IMR-90 (cell line): ENCODE measurements at regions not wholly inside any gene's neighbourhood (a gene's known extent, or its start where the extent isn't known, plus 50 kb on each side); places are given as distances from the start of the nearest gene placed in this dataset.

Experiments
- ATAC-seq: fragments of 200-7000 bp; cut with Tn5 transposase; 2 replicates; pipeline ENCODE4 v1.9.1; 2020; ENCODE audit warnings: low read depth, mild to moderate bottlenecking, moderate library complexity
- BruUV-seq: library from RNA; stranded (reverse); fragments of 400-500 nt; replicated peaks from 2 replicates; lab custom pipeline; 2021; lab: Mats Ljungman, UMichigan
- CTCF ChIA-PET: fragments of 300-600 bp; formaldehyde crosslinking; extraction: SDS; loops from one replicate; lab custom pipeline; 2021; ENCODE audit warnings: antibody characterized with exemption; lab: Yijun Ruan, JAX
- POLR2A ChIA-PET: fragments of 300-600 bp; sonication (Branson Sonifier 250); formaldehyde crosslinking; loops from one replicate; lab custom pipeline; 2022; ENCODE audit warnings: antibody characterized with exemption; ENCODE audit not compliant: unreplicated experiment; lab: Charles Lee
- DNase-seq: peaks from one replicate; pipeline ENCODE4 v3.0.0; 2013
- H2AFZ ChIP-seq: replicated peaks from 2 replicates; pipeline ENCODE3; 2013; ENCODE audit warnings: low read length, mild to moderate bottlenecking; ENCODE audit not compliant: poor library complexity
- H2AK5ac ChIP-seq: 2 replicates; pipeline ENCODE4 v1.6.1; 2013; ENCODE audit warnings: low read depth, low read length, inconsistent platforms
- H2AK9ac ChIP-seq: replicated peaks from 2 replicates; pipeline ENCODE3; 2013; ENCODE audit warnings: mild to moderate bottlenecking, low read depth, low read length, moderate library complexity; ENCODE audit not compliant: poor library complexity
- H2BK120ac ChIP-seq: 2 replicates; pipeline ENCODE4 v1.6.1; 2013; ENCODE audit warnings: low read depth, low read length, inconsistent platforms
- H2BK15ac ChIP-seq: 3 replicates; pipeline ENCODE4 v1.6.1; 2013; ENCODE audit warnings: low read depth, low read length, inconsistent platforms
- H2BK20ac ChIP-seq: 2 replicates; pipeline ENCODE4 v1.6.1; 2013; ENCODE audit warnings: low read depth, mild to moderate bottlenecking, inconsistent platforms, low read length, moderate library complexity
- H2BK5ac ChIP-seq: 2 replicates; pipeline ENCODE4 v1.6.1; 2013; ENCODE audit warnings: mild to moderate bottlenecking, low read depth, low read length, inconsistent platforms; ENCODE audit not compliant: poor library complexity, severe bottlenecking
- H3K14ac ChIP-seq: replicated peaks from 2 replicates; pipeline ENCODE4 v1.6.1; 2013; ENCODE audit warnings: low read depth, low read length, inconsistent platforms
- H3K18ac ChIP-seq: 2 replicates; pipeline ENCODE4 v1.6.1; 2013; ENCODE audit warnings: low read depth, low read length, control low read depth
- H3K23ac ChIP-seq: 2 replicates; pipeline ENCODE4 v1.6.1; 2013; ENCODE audit warnings: low read depth, low read length, inconsistent platforms
- H3K27ac ChIP-seq: 2 replicates; pipeline ENCODE4 v1.5.1; 2013; ENCODE audit warnings: mild to moderate bottlenecking, control low read depth, low read length; ENCODE audit not compliant: insufficient read depth
- H3K27me3 ChIP-seq: 2 replicates; pipeline ENCODE4 v1.6.1; 2013; ENCODE audit warnings: low read length; ENCODE audit not compliant: control insufficient read depth, insufficient read depth
- H3K36me3 ChIP-seq: 2 replicates; pipeline ENCODE4 v1.6.1; 2013; ENCODE audit warnings: low read length, mixed read lengths; ENCODE audit not compliant: control insufficient read depth, insufficient read depth
- H3K4ac ChIP-seq: 2 replicates; pipeline ENCODE4 v1.6.1; 2013; ENCODE audit warnings: low read depth, low read length, inconsistent platforms
- H3K4me1 ChIP-seq: 2 replicates; pipeline ENCODE4 v1.6.1; 2013; ENCODE audit warnings: low read length, mixed read lengths; ENCODE audit not compliant: control insufficient read depth, insufficient read depth
- H3K4me2 ChIP-seq: 2 replicates; pipeline ENCODE4 v1.6.1; 2013; ENCODE audit warnings: low read depth, mild to moderate bottlenecking, control low read depth, low read length, moderate library complexity
- H3K4me3 ChIP-seq: 2 replicates; pipeline ENCODE4 v1.5.1; 2013; ENCODE audit warnings: low read depth, mild to moderate bottlenecking, control low read depth, low read length, moderate library complexity; ENCODE audit not compliant: insufficient read depth
- H3K56ac ChIP-seq: 2 replicates; pipeline ENCODE4 v1.6.1; 2013; ENCODE audit warnings: low read length, inconsistent platforms; ENCODE audit not compliant: insufficient read depth; ENCODE audit errors: extremely low read depth
- H3K79me1 ChIP-seq, 2 experiments: 2 replicates each; pipeline ENCODE4 v1.6.1; 2013; ENCODE audit warnings: low read length in 2 of 2, inconsistent platforms in 1 of 2, low read depth in 1 of 2
- H3K9ac ChIP-seq: 2 replicates; pipeline ENCODE4 v1.6.1; 2013; ENCODE audit warnings: low read depth, low read length, control low read depth
- H3K9me1 ChIP-seq: 2 replicates; pipeline ENCODE4 v1.6.1; 2013; ENCODE audit warnings: low read length, inconsistent platforms; ENCODE audit not compliant: insufficient read depth
- H3K9me3 ChIP-seq: 2 replicates; pipeline ENCODE4 v1.6.1; 2013; ENCODE audit warnings: low read length; ENCODE audit not compliant: control insufficient read depth, insufficient read depth
- H4K20me1 ChIP-seq: 2 replicates; pipeline ENCODE4 v1.6.1; 2013; ENCODE audit warnings: low read length, inconsistent platforms; ENCODE audit not compliant: insufficient read depth
- H4K5ac ChIP-seq: 2 replicates; pipeline ENCODE4 v1.6.1; 2013; ENCODE audit warnings: mild to moderate bottlenecking, low read depth, low read length, control low read depth
- H4K8ac ChIP-seq, 2 experiments: 2 replicates each; pipeline ENCODE4 v1.6.1; 2013; ENCODE audit warnings: low read depth in 2 of 2, low read length in 2 of 2, control low read depth in 1 of 2, inconsistent platforms in 1 of 2
- H4K91ac ChIP-seq: 2 replicates; pipeline ENCODE4 v1.6.1; 2013; ENCODE audit warnings: low read depth, low read length, inconsistent platforms; ENCODE audit not compliant: insufficient read depth
- BHLHE40 ChIP-seq: fragments of 150-350 bp; IDR thresholded peaks from 2 replicates; pipeline ENCODE4 v1.6.1; 2016; ENCODE audit warnings: mild to moderate bottlenecking, low read depth, low read length
- CEBPB ChIP-seq: IDR thresholded peaks from 2 replicates; pipeline ENCODE4 v1.6.1; 2012; ENCODE audit warnings: low read depth, low read length, improper control_type of control experiment
- CHD1 ChIP-seq: IDR thresholded peaks from 2 replicates; pipeline ENCODE4 v1.6.1; 2012; ENCODE audit warnings: low read depth, low read length, improper control_type of control experiment
- CTCF ChIP-seq: conservative IDR thresholded peaks from 2 replicates; pipeline ENCODE4 v1.5.1; 2012; ENCODE audit warnings: mild to moderate bottlenecking, low read depth, low read length, improper control_type of control experiment
- ELK1 ChIP-seq: fragments of 150-350 bp; IDR thresholded peaks from 2 replicates; pipeline ENCODE4 v1.6.1; 2016; ENCODE audit warnings: low read depth, mild to moderate bottlenecking, low read length, moderate library complexity, borderline replicate concordance
- FOS ChIP-seq: fragments of 150-350 bp; IDR thresholded peaks from 2 replicates; pipeline ENCODE4 v1.6.1; 2016; ENCODE audit warnings: low read depth, low read length
- MAFK ChIP-seq: IDR thresholded peaks from 2 replicates; pipeline ENCODE4 v1.6.1; 2012; ENCODE audit warnings: low read depth, low read length, improper control_type of control experiment
- MAZ ChIP-seq: IDR thresholded peaks from 2 replicates; pipeline ENCODE4 v1.6.1; 2012; ENCODE audit warnings: low read depth, mild to moderate bottlenecking, low read length, improper control_type of control experiment, moderate library complexity, borderline replicate concordance
- MXI1 ChIP-seq: IDR thresholded peaks from 2 replicates; pipeline ENCODE4 v1.6.1; 2012; ENCODE audit warnings: low read depth, mild to moderate bottlenecking, low read length, moderate library complexity, borderline replicate concordance
- NFE2L2 ChIP-seq: fragments of 150-350 bp; IDR thresholded peaks from 2 replicates; pipeline ENCODE4 v1.6.1; 2016; ENCODE audit warnings: low read depth, mild to moderate bottlenecking, low read length
- POLR2A ChIP-seq: IDR thresholded peaks from 2 replicates; pipeline ENCODE4 v1.6.1; 2012; ENCODE audit warnings: mild to moderate bottlenecking, low read depth, low read length
- RAD21 ChIP-seq: IDR thresholded peaks from 2 replicates; pipeline ENCODE4 v1.6.1; 2012; ENCODE audit warnings: low read length, improper control_type of control experiment
- RCOR1 ChIP-seq: IDR thresholded peaks from 2 replicates; pipeline ENCODE4 v1.6.1; 2012; ENCODE audit warnings: mild to moderate bottlenecking, low read length, improper control_type of control experiment; ENCODE audit not compliant: insufficient replicate concordance
- RFX5 ChIP-seq: IDR thresholded peaks from 2 replicates; pipeline ENCODE4 v1.8.0; 2012; ENCODE audit warnings: low read depth, mild to moderate bottlenecking, low read length, moderate library complexity
- SMC3 ChIP-seq: fragments of 150-350 bp; IDR thresholded peaks from 2 replicates; pipeline ENCODE4 v1.6.1; 2016; ENCODE audit warnings: low read depth, mild to moderate bottlenecking, antibody characterized with exemption, low read length, moderate library complexity
- USF2 ChIP-seq: fragments of 150-350 bp; IDR thresholded peaks from 2 replicates; pipeline ENCODE4 v1.6.1; 2017; ENCODE audit warnings: mild to moderate bottlenecking, antibody characterized with exemption, low read length, low read depth
- WGBS, 2 experiments: methylation state at CpG; one replicate each; pipeline versions ENCODE4 v1.1.5 to v1.1.7; 2013; ENCODE audit warnings: missing lambda C conversion rate in 2 of 2; ENCODE audit not compliant: insufficient read length in 1 of 2; ENCODE audit errors: extremely low coverage in 2 of 2; 5-methylcytosine and 5-hydroxymethylcytosine counted together
- dilution Hi-C: fragments of 300-500 bp; cut with HindIII; formaldehyde crosslinking; loops from one replicate; pipeline ENCODE4 v1.14.3; 2018; ENCODE audit warnings: low sequenced_read_pairs; ENCODE audit not compliant: unreplicated experiment
- in situ Hi-C: fragments of 300-500 bp; cut with MboI; formaldehyde crosslinking; loops from 3 replicates; pipeline ENCODE4 v1.14.3; 2019; ENCODE audit warnings: low sequenced_read_pairs, inconsistent platforms, mixed read lengths
- intact Hi-C: fragments of 100-400 bp; cut with micrococcal nuclease; formaldehyde crosslinking; loops from 2 replicates; pipeline ENCODE4 v1.10.0; 2022

- Histone ChIP-seq H3K23ac (no peak overlapping the region), H3K18ac (peak overlapping the region; percentile 41; the same call in 1 of the 2 replicates), H3K4me1 (no peaks in the 10 kb centered on the region), H3K4me3 (no peak overlapping the region), H2AK5ac (no peak overlapping the region), H3K56ac (no peak overlapping the region), H3K36me3 (no peaks in the 10 kb centered on the region), H3K9ac (no peak overlapping the region), H4K5ac (no peak overlapping the region; the same call in 1 of the 2 replicates), H2BK5ac (peak overlapping the region; percentile 7), H2BK15ac (no peak overlapping the region), H4K20me1 (no peaks in the 10 kb centered on the region), H3K4me2 (peak overlapping the region; percentile 42; the same call in 1 of the 2 replicates), H3K9me3 (peaks cover 5% of the 10 kb centered on the region; the same call in 1 of the 2 replicates), H3K9me1 (no peaks in the 10 kb centered on the region), H4K91ac (no peak overlapping the region), H2BK120ac (peak overlapping the region; percentile 24; the same call in 1 of the 2 replicates), H3K27ac (no peak overlapping the region), H3K14ac (no peak overlapping the region), H3K4ac (no peak overlapping the region), H4K8ac (no peak overlapping the region), H3K27me3 (no peaks in the 10 kb centered on the region; the same call in 1 of the 2 replicates), H2BK20ac (peak overlapping the region; percentile 3; the same call in 1 of the 2 replicates), H2AFZ (no peak overlapping the region), H3K79me1 (no peaks in the 10 kb centered on the region), H2AK9ac (no peak overlapping the region)
- ATAC-seq (peak; percentile 80), DNase-seq (peak; percentile 93)
- intact Hi-C loops (no loop called here), in situ Hi-C loops (no loop called here), dilution Hi-C loops (no loop called here)
- CTCF ChIA-PET: interaction anchor here (1.0 to 1.1 kb wide), 2 partner anchors 9 to 31 kb away, joined by 3 read pairs; no protein-coding TSS in a partner anchor
- no CpG with 5 or more reads among the region's 5 CpGs for WGBS, 2 experiments
- POLR2A ChIA-PET: no interaction called here
- BruUV-seq: no TSS peak
- TF ChIP-seq RCOR1 (no peak), RAD21 (peak; percentile 65), SMC3 (peak; percentile 45), CTCF (peak; percentile 36), POLR2A (no peak), MAZ (no peak), MAFK (peak; percentile 20; the same call in 1 of the 2 replicates), USF2 (no peak), FOS (peak; percentile 83), NFE2L2 (no peak), BHLHE40 (peak; percentile 3; the same call in 1 of the 2 replicates), CHD1 (no peak), MXI1 (no peak), ELK1 (no peak), RFX5 (no peak), CEBPB (no peak)
Observed at GRCh38 chr4:19850909-19851308, 400.8 kb upstream of the SLIT2 start.
